Liver (tissue), 8 donors: ENCODE measurements at regions not wholly inside any gene's neighbourhood (a gene's known extent, or its start where the extent isn't known, plus 50 kb on each side); places are given as distances from the start of the nearest gene placed in this dataset.

Experiments used
- DNase-seq: peaks from one replicate; pipeline ENCODE4 v3.0.0-alpha.2; 2017; ENCODE audit warnings: low spot score
- H3K27ac ChIP-seq, 2 donors: one replicate each; pipeline ENCODE4 v1.7.0; 2013; ENCODE audit warnings: inconsistent platforms in 2 of 2, low read length in 2 of 2, control low read depth in 1 of 2, low read depth in 1 of 2, mild to moderate bottlenecking in 1 of 2
- H3K27me3 ChIP-seq, 4 donors: one replicate each; pipeline versions ENCODE4 v1.6.1 to v1.7.0; 2013; ENCODE audit warnings: low read length in 3 of 4, inconsistent platforms in 1 of 4, mild to moderate bottlenecking in 1 of 4, moderate library complexity in 1 of 4; ENCODE audit not compliant: control insufficient read depth in 4 of 4, insufficient read depth in 4 of 4
- H3K36me3 ChIP-seq, 4 donors: one replicate each; pipeline versions ENCODE4 v1.6.1 to v1.7.0; 2013; ENCODE audit warnings: low read length in 3 of 4, mild to moderate bottlenecking in 3 of 4, low read depth in 1 of 4, moderate library complexity in 1 of 4; ENCODE audit not compliant: control insufficient read depth in 4 of 4, insufficient read depth in 3 of 4
- H3K4me1 ChIP-seq, 4 donors: one replicate each; pipeline versions ENCODE4 v1.6.1 to v1.7.0; 2013; ENCODE audit warnings: low read length in 3 of 4, mild to moderate bottlenecking in 3 of 4, moderate library complexity in 1 of 4; ENCODE audit not compliant: control insufficient read depth in 4 of 4, insufficient read depth in 4 of 4
- H3K4me3 ChIP-seq, 3 donors: one replicate each; pipeline versions ENCODE4 v1.6.1 to v1.7.0; 2013; ENCODE audit warnings: low read length in 3 of 3, control low read depth in 1 of 3, low read depth in 1 of 3, mild to moderate bottlenecking in 1 of 3
- H3K9ac ChIP-seq, 2 donors: one replicate each; pipeline ENCODE4 v1.7.0; 2013; ENCODE audit warnings: low read length in 2 of 2, mild to moderate bottlenecking in 2 of 2, moderate library complexity in 2 of 2, control low read depth in 1 of 2, low read depth in 1 of 2
- H3K9me3 ChIP-seq, 4 donors: one replicate each; pipeline versions ENCODE4 v1.6.1 to v1.7.0; 2013; ENCODE audit warnings: low read length in 3 of 4; ENCODE audit not compliant: control insufficient read depth in 4 of 4
- EGR1 ChIP-seq, 2 donors: IDR thresholded peaks; 2 replicates each; pipeline ENCODE4 v1.6.1; 2016 to 2018; ENCODE audit warnings: antibody characterized with exemption in 2 of 2, low read depth in 2 of 2
- FOXA2 ChIP-seq: IDR thresholded peaks from 2 replicates; pipeline ENCODE4 v1.6.1; 2016; ENCODE audit warnings: antibody characterized with exemption
- GABPA ChIP-seq, 2 donors: IDR thresholded peaks in 1 of 2; conservative IDR thresholded peaks in 1 of 2; 2 replicates each; pipeline ENCODE4 v1.6.1; 2016; ENCODE audit warnings: antibody characterized with exemption in 2 of 2, mild to moderate bottlenecking in 1 of 2, moderate library complexity in 1 of 2
- HNF4A ChIP-seq, 2 donors: conservative IDR thresholded peaks; 2 replicates each; pipeline ENCODE4 v1.6.1; 2016; ENCODE audit warnings: antibody characterized with exemption in 2 of 2, mild to moderate bottlenecking in 2 of 2
- HNF4G ChIP-seq: IDR thresholded peaks from 2 replicates; pipeline ENCODE4 v1.6.1; 2016; ENCODE audit warnings: antibody characterized with exemption
- JUND ChIP-seq, 2 donors: IDR thresholded peaks; 2 replicates each; pipeline ENCODE4 v1.6.1; 2016; ENCODE audit warnings: antibody characterized with exemption in 2 of 2
- NR2F2 ChIP-seq: IDR thresholded peaks from 2 replicates; pipeline ENCODE4 v1.6.1; 2016; ENCODE audit warnings: antibody characterized with exemption
- RAD21 ChIP-seq, 2 donors: IDR thresholded peaks; 2 replicates each; pipeline ENCODE4 v1.6.1; 2016; ENCODE audit warnings: antibody characterized with exemption in 2 of 2, mild to moderate bottlenecking in 2 of 2
- RXRA ChIP-seq, 2 donors: IDR thresholded peaks; 2 replicates each; pipeline ENCODE4 v1.6.1; 2017 to 2018; ENCODE audit warnings: antibody characterized with exemption in 2 of 2, mild to moderate bottlenecking in 1 of 2
- SP1 ChIP-seq: IDR thresholded peaks from 2 replicates; pipeline ENCODE4 v1.6.1; 2018; ENCODE audit warnings: antibody characterized with exemption, mild to moderate bottlenecking
- TAF1 ChIP-seq: conservative IDR thresholded peaks from 2 replicates; pipeline ENCODE4 v1.6.1; 2016; ENCODE audit warnings: antibody characterized with exemption, mild to moderate bottlenecking
- WGBS: extraction: QIAGEN DNeasy Blood & Tissue Kit; methylation state at CpG from one replicate; pipeline ENCODE4 v1.1.7; 2013; 5-methylcytosine and 5-hydroxymethylcytosine counted together
- TF ChIP-seq, protein P1 (sequence below): IDR thresholded peaks from 2 replicates; pipeline ENCODE4 v1.6.1; 2016; ENCODE audit warnings: antibody characterized with exemption
- TF ChIP-seq, protein P2 (sequence below): fragments of 150-350 bp; IDR thresholded peaks from 2 replicates; pipeline ENCODE4 v1.5.1; 2017; ENCODE audit warnings: improper control_type of control experiment, low read depth, low read length; ENCODE audit not compliant: missing input control
- TF ChIP-seq, protein P3 (sequence below): IDR thresholded peaks from 2 replicates; pipeline ENCODE4 v1.6.1; 2016; ENCODE audit warnings: antibody characterized with exemption
- donor health status: healthy.
- donor health status: healthy.
- donor health status: healthy.
- donor health status: healthy.
- donor health status: healthy.

DNA sequence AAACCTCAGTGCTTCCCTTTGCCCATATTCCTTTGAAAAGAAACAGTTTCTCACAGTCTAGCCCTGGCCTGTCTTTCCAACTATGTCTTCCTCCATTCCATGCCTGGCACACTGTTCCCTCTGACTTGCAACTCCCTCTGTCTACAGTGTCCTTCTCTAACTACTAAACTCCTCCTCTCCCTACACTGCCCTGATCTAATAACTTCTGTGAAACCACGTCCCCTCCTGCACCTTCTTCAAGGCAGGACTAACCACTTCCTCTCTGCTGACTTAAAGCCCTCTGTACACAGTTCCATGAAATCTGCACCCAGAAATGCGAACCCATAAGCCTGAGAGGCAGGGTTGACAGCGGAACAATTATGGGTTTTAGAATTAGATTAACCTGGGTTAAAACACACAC, 62.2 kb upstream of the ATP1B1 start:
- Histone ChIP-seq H3K27me3 (no peaks in the 10 kb centered on the region), H3K36me3 (no peaks in the 10 kb centered on the region), H3K9me3 (no peaks in the 10 kb centered on the region), H3K4me3 (no peak overlapping the region), H3K27ac (no peak overlapping the region), H3K4me1 (no peaks in the 10 kb centered on the region), H3K9ac (no peak overlapping the region)
- WGBS: 78% methylated on average over 3 of the region's 3 CpGs
- no peak for DNase-seq
- no peak for TF ChIP-seq FOXA2
- TF ChIP-seq, protein P1, sequence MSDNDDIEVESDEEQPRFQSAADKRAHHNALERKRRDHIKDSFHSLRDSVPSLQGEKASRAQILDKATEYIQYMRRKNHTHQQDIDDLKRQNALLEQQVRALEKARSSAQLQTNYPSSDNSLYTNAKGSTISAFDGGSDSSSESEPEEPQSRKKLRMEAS: no peak
- no peak for TF ChIP-seq EGR1 (IDR thresholded peaks at IDR 0.05; ENCODE audit: low read depth in 2 of 2)

DNA sequence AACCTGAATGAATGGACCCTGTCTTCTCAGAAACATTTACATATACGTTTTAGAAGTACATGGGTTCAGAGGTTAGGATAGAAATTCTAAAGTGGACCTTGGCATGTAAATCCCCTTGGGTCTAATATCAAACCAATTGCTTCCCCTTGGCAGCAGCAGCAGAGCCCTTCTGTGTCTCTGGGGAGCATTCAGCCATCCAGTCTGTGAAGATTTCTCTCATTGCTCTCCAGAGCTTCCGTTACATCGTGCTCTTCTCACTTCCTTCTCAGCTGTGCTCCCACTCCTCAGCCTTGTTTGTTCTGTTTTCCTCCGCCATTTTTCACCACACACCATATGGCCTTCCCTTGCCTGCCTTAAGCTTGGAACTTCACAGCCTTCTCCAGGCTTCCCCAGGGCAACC, 61.5 kb upstream of the ATP1B1 start:
- H3K9me3 ChIP-seq: no peaks in the 10 kb centered on the region
- H3K9ac ChIP-seq: no peak overlapping the region
- no peaks in the 10 kb centered on the region for H3K4me1 ChIP-seq
- no peak for DNase-seq
- H3K27me3 ChIP-seq: no peaks in the 10 kb centered on the region
- H3K36me3 ChIP-seq: no peaks in the 10 kb centered on the region
- TF ChIP-seq JUND (IDR thresholded peaks at IDR 0.05) (no peak), RAD21 (IDR thresholded peaks at IDR 0.05) (no peak), SP1 (no peak)
- H3K4me3 ChIP-seq: no peak overlapping the region
- no peak overlapping the region for H3K27ac ChIP-seq
- 79% methylated on average over 4 of the region's 4 CpGs for WGBS

DNA sequence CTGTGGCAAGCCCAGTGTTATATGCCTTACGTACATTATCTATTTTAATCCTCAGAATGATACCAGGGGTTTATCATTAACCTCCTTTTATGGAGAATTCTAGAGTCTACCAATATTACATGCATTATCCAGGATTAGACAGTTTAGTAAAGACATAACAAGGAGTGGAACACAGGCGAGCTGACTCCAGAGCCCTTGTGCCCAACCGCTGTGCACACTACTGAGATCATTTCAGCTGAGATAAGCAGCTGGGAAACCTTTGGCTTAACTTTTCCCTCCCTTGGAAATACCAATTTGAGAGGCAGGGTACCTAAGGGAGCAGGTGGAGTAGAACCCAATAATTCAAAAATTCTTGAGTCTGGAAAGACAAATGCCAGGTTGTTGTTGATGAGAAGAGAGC, 59.8 kb upstream of the ATP1B1 start:
- DNase-seq: no peak
- Histone ChIP-seq H3K27ac (no peak overlapping the region), H3K4me1 (no peaks in the 10 kb centered on the region), H3K4me3 (no peak overlapping the region), H3K36me3 (no peaks in the 10 kb centered on the region), H3K27me3 (no peaks in the 10 kb centered on the region), H3K9me3 (no peaks in the 10 kb centered on the region), H3K9ac (no peak overlapping the region)
- 91% methylated on average over 3 of the region's 3 CpGs for WGBS
- no peak for TF ChIP-seq SP1
- no peak for TF ChIP-seq NR2F2
- no peak for TF ChIP-seq TAF1
- no peak for TF ChIP-seq RAD21 (IDR thresholded peaks at IDR 0.05)
- TF ChIP-seq, protein P2, sequence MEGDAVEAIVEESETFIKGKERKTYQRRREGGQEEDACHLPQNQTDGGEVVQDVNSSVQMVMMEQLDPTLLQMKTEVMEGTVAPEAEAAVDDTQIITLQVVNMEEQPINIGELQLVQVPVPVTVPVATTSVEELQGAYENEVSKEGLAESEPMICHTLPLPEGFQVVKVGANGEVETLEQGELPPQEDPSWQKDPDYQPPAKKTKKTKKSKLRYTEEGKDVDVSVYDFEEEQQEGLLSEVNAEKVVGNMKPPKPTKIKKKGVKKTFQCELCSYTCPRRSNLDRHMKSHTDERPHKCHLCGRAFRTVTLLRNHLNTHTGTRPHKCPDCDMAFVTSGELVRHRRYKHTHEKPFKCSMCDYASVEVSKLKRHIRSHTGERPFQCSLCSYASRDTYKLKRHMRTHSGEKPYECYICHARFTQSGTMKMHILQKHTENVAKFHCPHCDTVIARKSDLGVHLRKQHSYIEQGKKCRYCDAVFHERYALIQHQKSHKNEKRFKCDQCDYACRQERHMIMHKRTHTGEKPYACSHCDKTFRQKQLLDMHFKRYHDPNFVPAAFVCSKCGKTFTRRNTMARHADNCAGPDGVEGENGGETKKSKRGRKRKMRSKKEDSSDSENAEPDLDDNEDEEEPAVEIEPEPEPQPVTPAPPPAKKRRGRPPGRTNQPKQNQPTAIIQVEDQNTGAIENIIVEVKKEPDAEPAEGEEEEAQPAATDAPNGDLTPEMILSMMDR: no peak
- TF ChIP-seq, protein P3, sequence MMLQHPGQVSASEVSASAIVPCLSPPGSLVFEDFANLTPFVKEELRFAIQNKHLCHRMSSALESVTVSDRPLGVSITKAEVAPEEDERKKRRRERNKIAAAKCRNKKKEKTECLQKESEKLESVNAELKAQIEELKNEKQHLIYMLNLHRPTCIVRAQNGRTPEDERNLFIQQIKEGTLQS: no peak
- TF ChIP-seq, protein P1: no peak
- no peak for TF ChIP-seq GABPA (IDR thresholded peaks at IDR 0.05 in 1 of 2, conservative IDR thresholded peaks at IDR 0.05 in 1 of 2)
- TF ChIP-seq EGR1 (IDR thresholded peaks at IDR 0.05; ENCODE audit: low read depth in 2 of 2): no peak
- no peak for TF ChIP-seq HNF4A (conservative IDR thresholded peaks at IDR 0.05)
- TF ChIP-seq RXRA (IDR thresholded peaks at IDR 0.05): no peak
- no peak for TF ChIP-seq HNF4G
